ENCODE measurements at regions not wholly inside any gene's neighbourhood (a gene's known extent, or its start where the extent isn't known, plus 50 kb on each side); places are given as distances from the start of the nearest gene placed in this dataset.
"Not testable (repeated sequence)": the region's sequence is repeated elsewhere in the genome, so short reads cannot be mapped to it uniquely, and the experiment has no call there.

- H3K27ac ChIP-seq; H3K27me3 ChIP-seq; H3K4me3 ChIP-seq; H3K9me3 ChIP-seq; intact Hi-C loops (cut with DNase I); ATAC-seq; H3K36me3 ChIP-seq; H3K4me1 ChIP-seq: not testable (repeated sequence)
- DNase-seq, result peak in 2 of 5 donors; percentile 12 to 20
- whole genome bisulfite sequencing, 4 donors, result 33 to 48% (median 41%) methylated on average over 6 to 7 of the region's 7 CpGs
- peak in 1 of 12 donors; percentile 14 for TF ChIP-seq CTCF (IDR thresholded peaks at IDR 0.05)
These were observed 334.1 kb downstream of the CACNA1B start for GRCh38 chr9:138211544-138212219.

- H3K9me3 ChIP-seq; ATAC-seq; H3K4me1 ChIP-seq; H3K36me3 ChIP-seq; H3K27ac ChIP-seq; intact Hi-C loops (cut with DNase I); H3K4me3 ChIP-seq; H3K27me3 ChIP-seq: not testable (repeated sequence)
- 86 to 100% (median 92%) methylated on average over 1 to 2 of the region's 3 CpGs for WGBS, 4 donors
- peak in 2 of 5 donors; percentile 3 to 17 for DNase-seq
These were observed 335.2 kb downstream of the CACNA1B start for GRCh38 chr9:138212811-138213210.

GRCh38 chr9:138213748-138214147, 336.2 kb downstream of the CACNA1B start:
- peak overlapping the region in 1 of 12 donors; percentile 64 for H3K27ac ChIP-seq
- 65 to 78% (median 74%) methylated on average over 4 of the region's 6 CpGs for WGBS, 4 donors
- DNase-seq, result peak in 2 of 5 donors; percentile 9 to 18

GRCh38 chr9:138214548-138214947, 337.0 kb downstream of the CACNA1B start:
- DNase-seq, result peak in 1 of 5 donors; percentile 2
- WGBS, 4 donors, result 68 to 92% (median 86%) methylated on average over 8 of the region's 8 CpGs; no CpG with 5 or more reads in 1 of the 4 donors
- intact Hi-C loops (cut with DNase I), result not testable (repeated sequence)

More at GRCh38 chr9:138213748-138214147, 336.2 kb downstream of the CACNA1B start:
- H3K36me3 ChIP-seq; H3K9me3 ChIP-seq; H3K4me1 ChIP-seq; H3K4me3 ChIP-seq; H3K27me3 ChIP-seq; intact Hi-C loops (cut with DNase I): not testable (repeated sequence)
- ATAC-seq, result peak in 3 of 4 donors; percentile 24 to 45 (median 43)

GRCh38 chr9:138215588-138215987, 338.0 kb downstream of the CACNA1B start:
- H3K9me3 ChIP-seq; H3K27me3 ChIP-seq; H3K27ac ChIP-seq; H3K36me3 ChIP-seq; intact Hi-C loops (cut with DNase I); H3K4me3 ChIP-seq; DNase-seq; H3K4me1 ChIP-seq: not testable (repeated sequence)
- ATAC-seq, result peak; percentile 51 to 78 (median 74)
- no CpG with 5 or more reads among the region's 2 CpGs for WGBS, 4 donors

More at GRCh38 chr9:138214548-138214947, 337.0 kb downstream of the CACNA1B start:
- not testable (repeated sequence) for H3K27me3 ChIP-seq, H3K4me1 ChIP-seq, H3K4me3 ChIP-seq, H3K9me3 ChIP-seq, ATAC-seq, H3K36me3 ChIP-seq
- H3K27ac ChIP-seq, result peak overlapping the region in 1 of 12 donors; percentile 64

GRCh38 chr9:138216817-138217216, 339.2 kb downstream of the CACNA1B start:
- H3K27ac ChIP-seq; H3K9me3 ChIP-seq; H3K36me3 ChIP-seq; H3K4me3 ChIP-seq; H3K4me1 ChIP-seq; H3K27me3 ChIP-seq; intact Hi-C loops (cut with DNase I): not testable (repeated sequence)
- peak in 1 of 4 donors; percentile 16 for ATAC-seq
- DNase-seq, result peak in 2 of 5 donors; percentile 24 to 25
- 60 to 84% (median 67%) methylated on average over 2 to 7 of the region's 9 CpGs for WGBS, 4 donors

GRCh38 chr9:138217284-138217850, 339.8 kb downstream of the CACNA1B start:
- peak overlapping the region in 1 of 12 donors; percentile 42 for H3K4me3 ChIP-seq
- H3K9me3 ChIP-seq; ATAC-seq; H3K27me3 ChIP-seq; H3K4me1 ChIP-seq; H3K27ac ChIP-seq; H3K36me3 ChIP-seq; intact Hi-C loops (cut with DNase I): not testable (repeated sequence)
- peak in 2 of 5 donors; percentile 9 to 20 for DNase-seq
- 37 to 65% (median 46%) methylated on average over 2 to 3 of the region's 5 CpGs; no CpG with 5 or more reads in 1 of the 4 donors for WGBS, 4 donors

- H3K36me3 ChIP-seq; intact Hi-C loops (cut with DNase I); H3K4me1 ChIP-seq; H3K9me3 ChIP-seq; H3K4me3 ChIP-seq; H3K27me3 ChIP-seq; H3K27ac ChIP-seq; ATAC-seq: not testable (repeated sequence)
- WGBS, 4 donors, result 72 to 92% (median 90%) methylated on average over 4 to 17 of the region's 17 CpGs
- peak in 2 of 5 donors; percentile 8 to 19 for DNase-seq
These were observed 341.7 kb downstream of the CACNA1B start for GRCh38 chr9:138219249-138219648.

GRCh38 chr9:138221446-138222054, 344.0 kb downstream of the CACNA1B start:
- not testable (repeated sequence) for H3K4me3 ChIP-seq

GRCh38 chr9:138237099-138237498, 359.5 kb downstream of the CACNA1B start:
- H3K4me3 ChIP-seq; intact Hi-C loops (cut with DNase I); H3K36me3 ChIP-seq; H3K9me3 ChIP-seq; H3K4me1 ChIP-seq; ATAC-seq; DNase-seq; H3K27ac ChIP-seq; H3K27me3 ChIP-seq: not testable (repeated sequence)
- 91% methylated on average over 2 of the region's 2 CpGs; no CpG with 5 or more reads in 3 of the 4 donors for WGBS, 4 donors

More at GRCh38 chr9:138221446-138222054, 344.0 kb downstream of the CACNA1B start:
- H3K36me3 ChIP-seq; H3K27ac ChIP-seq; H3K27me3 ChIP-seq; H3K9me3 ChIP-seq; intact Hi-C loops (cut with DNase I); H3K4me1 ChIP-seq; ATAC-seq; DNase-seq: not testable (repeated sequence)
- 79 to 90% (median 86%) methylated on average over 5 to 9 of the region's 18 CpGs for WGBS, 4 donors
